ENCODE measurements at regions not wholly inside any gene's neighbourhood (a gene's known extent, or its start where the extent isn't known, plus 50 kb on each side); places are given as distances from the start of the nearest gene placed in this dataset.
"Not testable (repeated sequence)": the region's sequence is repeated elsewhere in the genome, so short reads cannot be mapped to it uniquely, and the experiment has no call there.

GRCh38 chr11:24185535-24185934 is 311.3 kb upstream of the LUZP2 start:
- DNase-seq (ENCODE audit: low spot score), result not testable (repeated sequence)

GRCh38 chr11:24196733-24197132 is 300.1 kb upstream of the LUZP2 start:
- DNase-seq (ENCODE audit: low spot score), result no peak

GRCh38 chr11:24198481-24198880 is 298.4 kb upstream of the LUZP2 start:
- no peak for DNase-seq (ENCODE audit: low spot score)

GRCh38 chr11:24199461-24199860 is 297.4 kb upstream of the LUZP2 start:
- no peak for DNase-seq (ENCODE audit: low spot score)

- DNase-seq (ENCODE audit: low spot score), result no peak
Observed at GRCh38 chr11:24206030-24206429, 290.8 kb upstream of the LUZP2 start.

- no peak for DNase-seq (ENCODE audit: low spot score)
Observed at GRCh38 chr11:24206511-24206910, 290.3 kb upstream of the LUZP2 start.

GRCh38 chr11:24216488-24216887 is 280.4 kb upstream of the LUZP2 start:
- no peak for DNase-seq (ENCODE audit: low spot score)

GRCh38 chr11:24217319-24217718 is 279.5 kb upstream of the LUZP2 start:
- not testable (repeated sequence) for DNase-seq (ENCODE audit: low spot score)

- DNase-seq (ENCODE audit: low spot score), result no peak
Observed at GRCh38 chr11:24225501-24225900, 271.4 kb upstream of the LUZP2 start.

- DNase-seq (ENCODE audit: low spot score), result no peak
Observed at GRCh38 chr11:24226606-24227005, 270.2 kb upstream of the LUZP2 start.

- DNase-seq (ENCODE audit: low spot score), result no peak
Observed at GRCh38 chr11:24233041-24233440, 263.8 kb upstream of the LUZP2 start.

GRCh38 chr11:24234822-24235508 is 261.9 kb upstream of the LUZP2 start:
- no peak for DNase-seq (ENCODE audit: low spot score)

- DNase-seq (ENCODE audit: low spot score), result no peak
Observed at GRCh38 chr11:24238771-24239645, 257.8 kb upstream of the LUZP2 start.

- no peak for DNase-seq (ENCODE audit: low spot score)
Observed at GRCh38 chr11:24239930-24240329, 256.9 kb upstream of the LUZP2 start.

GRCh38 chr11:24240496-24241175 is 256.2 kb upstream of the LUZP2 start:
- no peak for DNase-seq (ENCODE audit: low spot score)

- DNase-seq (ENCODE audit: low spot score), result no peak
Observed at GRCh38 chr11:24246715-24247114, 250.1 kb upstream of the LUZP2 start.

- DNase-seq (ENCODE audit: low spot score), result no peak
Observed at GRCh38 chr11:24247846-24248245, 249.0 kb upstream of the LUZP2 start.

GRCh38 chr11:24249921-24250320 is 246.9 kb upstream of the LUZP2 start:
- no peak for DNase-seq (ENCODE audit: low spot score)

- no peak for DNase-seq (ENCODE audit: low spot score)
Observed at GRCh38 chr11:24253237-24253760, 243.6 kb upstream of the LUZP2 start.

GRCh38 chr11:24264868-24265267 is 232.0 kb upstream of the LUZP2 start:
- DNase-seq (ENCODE audit: low spot score), result no peak

- DNase-seq (ENCODE audit: low spot score), result no peak
Observed at GRCh38 chr11:24267014-24267413, 229.8 kb upstream of the LUZP2 start.

- no peak for DNase-seq (ENCODE audit: low spot score)
Observed at GRCh38 chr11:24271798-24272197, 225.1 kb upstream of the LUZP2 start.
